Fibroblast of skin of left biceps (primary cell): ENCODE measurements at regions not wholly inside any gene's neighbourhood (a gene's known extent, or its start where the extent isn't known, plus 50 kb on each side); places are given as distances from the start of the nearest gene placed in this dataset.
"Not testable (repeated sequence)": the region's sequence is repeated elsewhere in the genome, so short reads cannot be mapped to it uniquely, and the experiment has no call there.

Source experiments
- DNase-seq, 2 experiments: peaks; one replicate each; pipeline ENCODE4 v3.0.0-alpha.2; 2013; ENCODE audit warnings: low read depth in 2 of 2

- DNase-seq, result not testable (repeated sequence)
Measured at GRCh38 chr4:57338861-57339260, 228.7 kb upstream of the IGFBP7 start.

- no peak for DNase-seq
Measured at GRCh38 chr4:57333684-57334083, 223.5 kb upstream of the IGFBP7 start.

GRCh38 chr4:57331959-57332358 lies 221.8 kb upstream of the IGFBP7 start:
- DNase-seq, result no peak

DNA sequence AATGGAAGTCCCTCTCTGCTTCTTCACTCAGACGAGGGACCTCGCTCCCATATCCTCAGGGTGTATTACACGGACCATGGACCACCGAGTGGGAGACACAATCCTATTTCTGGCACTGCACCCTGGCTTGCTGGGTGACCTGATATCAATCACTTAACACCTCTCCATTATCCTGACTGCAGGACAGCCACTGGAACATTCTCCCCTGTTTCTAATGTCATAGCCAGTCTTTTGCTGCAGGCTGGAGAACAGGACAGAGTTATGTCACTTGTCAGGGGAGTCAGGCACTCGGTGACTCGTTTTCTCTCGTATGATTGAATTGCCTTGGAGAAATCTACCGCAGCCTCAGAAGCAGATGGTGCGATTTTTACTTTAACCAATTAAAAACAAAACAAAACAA lies 219.1 kb upstream of the IGFBP7 start:
- no peak for DNase-seq

GRCh38 chr4:57324673-57325307 lies 214.6 kb upstream of the IGFBP7 start:
- no peak for DNase-seq

DNA sequence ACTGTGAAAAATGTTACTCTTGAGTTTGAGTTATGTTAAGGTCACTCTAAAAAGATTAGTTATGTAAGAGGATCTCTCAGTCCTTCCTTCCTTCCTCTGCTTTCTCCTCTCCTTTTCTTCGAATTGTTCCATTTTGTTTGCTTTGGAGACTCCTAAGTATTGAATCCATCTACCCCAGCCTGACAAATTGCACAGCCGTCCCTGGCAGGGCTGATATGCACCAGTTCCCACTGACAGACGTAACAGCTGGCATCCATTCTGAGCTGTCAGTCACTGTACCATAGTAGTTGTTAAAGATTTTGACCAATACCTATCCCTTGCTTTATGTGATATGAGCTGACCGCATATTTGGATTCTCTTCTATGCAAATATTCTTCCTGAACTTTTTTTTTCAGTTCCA lies 210.7 kb upstream of the IGFBP7 start:
- DNase-seq, result no peak

- no peak for DNase-seq
Measured at GRCh38 chr4:57320217-57320616, 210.0 kb upstream of the IGFBP7 start.

DNA sequence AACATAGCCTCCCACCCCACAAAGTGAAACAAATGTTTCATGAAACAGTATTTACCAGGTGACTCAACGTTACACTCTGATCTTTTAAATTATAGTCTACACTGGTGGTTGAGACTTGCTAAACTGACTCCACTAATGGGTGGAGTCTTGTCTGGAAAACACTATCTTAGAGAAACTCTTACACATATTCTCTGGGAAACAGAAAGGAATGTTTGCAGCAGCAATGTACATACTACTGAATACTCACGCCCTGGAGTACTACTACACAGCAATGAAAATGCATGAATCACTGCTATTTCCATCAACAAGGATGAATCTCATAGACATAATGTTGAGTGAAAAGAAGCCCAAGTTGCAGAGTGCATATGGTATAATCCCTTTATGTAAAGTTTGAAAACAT lies 208.5 kb upstream of the IGFBP7 start:
- no peak for DNase-seq

- DNase-seq, result no peak
Measured at GRCh38 chr4:57314636-57315035, 204.5 kb upstream of the IGFBP7 start.

DNA sequence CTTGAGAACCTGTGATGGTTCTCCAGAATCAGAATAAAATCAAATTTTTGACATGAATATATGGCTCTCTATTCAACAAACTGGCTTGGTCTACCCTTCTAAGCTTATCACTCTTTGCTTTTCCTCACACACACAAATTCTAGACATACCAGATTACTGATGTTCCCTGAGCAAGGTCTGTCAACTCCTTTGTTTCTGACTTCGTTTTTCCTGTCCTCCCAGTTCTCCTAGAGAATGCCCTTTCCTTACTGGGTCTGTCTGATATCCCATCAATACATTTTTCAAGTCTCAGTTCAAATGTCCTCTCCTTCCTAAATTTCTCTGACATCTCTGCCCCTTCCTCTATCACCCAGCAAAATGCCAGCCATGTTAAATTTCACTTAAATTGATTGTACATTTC lies 202.1 kb upstream of the IGFBP7 start:
- DNase-seq, result no peak

DNA sequence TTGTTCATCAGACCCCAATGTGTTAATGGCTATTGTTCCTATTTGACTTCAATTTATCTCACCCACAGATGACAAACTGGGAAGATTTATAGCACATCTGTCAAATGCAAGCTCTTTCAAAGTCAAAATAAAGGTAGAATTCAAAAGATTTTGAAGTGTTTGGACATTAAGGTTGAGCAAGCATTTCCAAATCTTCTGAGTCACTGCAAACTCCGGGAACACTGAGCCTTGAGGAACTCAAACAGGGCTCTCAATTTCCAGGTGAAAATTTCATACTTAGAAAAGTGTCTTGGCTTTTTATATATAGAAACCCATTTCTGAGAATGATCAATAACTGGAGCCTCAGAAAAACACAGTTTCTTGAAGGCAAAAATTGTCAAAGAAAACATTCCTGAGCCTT lies 199.5 kb upstream of the IGFBP7 start:
- DNase-seq, result no peak

GRCh38 chr4:57308301-57308700 lies 198.1 kb upstream of the IGFBP7 start:
- no peak for DNase-seq

DNA sequence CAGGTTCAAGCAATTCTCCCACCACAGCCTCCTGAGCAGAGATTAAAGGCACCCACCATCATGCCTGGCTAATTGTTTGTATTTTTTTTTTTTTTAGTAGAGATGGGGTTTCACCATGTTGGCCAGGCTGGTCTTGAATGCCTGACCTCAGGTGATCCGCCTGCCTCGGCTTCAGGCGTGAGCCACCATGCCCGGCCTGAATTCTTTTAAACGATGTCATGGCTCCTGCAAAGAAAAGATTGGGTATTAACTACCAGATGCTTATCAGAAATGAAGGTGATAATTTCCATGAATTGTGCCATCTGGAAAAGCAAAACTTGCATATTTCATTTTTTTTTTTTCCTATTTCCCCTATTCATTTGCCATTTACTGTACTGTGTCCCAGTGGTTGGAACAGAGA lies 195.7 kb upstream of the IGFBP7 start:
- no peak for DNase-seq

DNA sequence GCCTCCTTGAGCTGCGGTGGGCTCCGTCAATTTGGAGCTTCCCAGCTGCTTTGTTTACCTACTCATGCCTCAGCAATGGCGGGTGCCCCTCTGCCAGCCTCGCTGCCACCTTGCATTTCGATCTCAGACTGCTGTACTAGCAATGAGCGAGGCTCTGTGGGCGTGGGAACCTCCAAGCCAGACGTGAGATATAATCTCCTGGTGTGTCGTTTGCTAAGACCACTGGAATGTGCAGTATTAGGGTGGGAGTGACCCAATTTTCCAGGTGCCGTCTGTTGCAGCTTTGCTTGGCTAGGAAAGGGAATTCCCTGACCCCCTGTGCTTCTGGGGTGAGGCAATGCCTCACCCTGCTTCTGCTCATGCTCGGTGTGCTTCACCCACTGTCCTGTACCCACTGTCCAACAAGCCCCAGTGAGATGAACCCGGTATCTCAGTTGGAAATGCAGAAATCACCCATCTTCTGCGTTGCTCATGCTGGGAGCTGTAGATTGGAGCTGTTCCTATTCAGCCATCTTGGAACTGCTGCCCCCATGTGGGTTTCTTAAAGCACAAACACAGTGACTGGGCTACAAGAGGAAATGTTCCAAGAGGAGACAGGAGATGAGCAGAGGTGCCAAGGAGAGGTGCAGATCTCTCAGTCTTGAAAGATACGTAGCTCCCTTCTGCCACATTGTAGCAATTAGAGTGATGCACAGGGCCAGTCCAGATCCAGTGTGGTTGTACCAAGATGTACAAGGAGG lies 193.0 kb upstream of the IGFBP7 start:
- DNase-seq, result no peak

- not testable (repeated sequence) for DNase-seq
Measured at GRCh38 chr4:57300300-57300699, 190.1 kb upstream of the IGFBP7 start.

GRCh38 chr4:57291911-57292310 lies 181.7 kb upstream of the IGFBP7 start:
- no peak for DNase-seq

DNA sequence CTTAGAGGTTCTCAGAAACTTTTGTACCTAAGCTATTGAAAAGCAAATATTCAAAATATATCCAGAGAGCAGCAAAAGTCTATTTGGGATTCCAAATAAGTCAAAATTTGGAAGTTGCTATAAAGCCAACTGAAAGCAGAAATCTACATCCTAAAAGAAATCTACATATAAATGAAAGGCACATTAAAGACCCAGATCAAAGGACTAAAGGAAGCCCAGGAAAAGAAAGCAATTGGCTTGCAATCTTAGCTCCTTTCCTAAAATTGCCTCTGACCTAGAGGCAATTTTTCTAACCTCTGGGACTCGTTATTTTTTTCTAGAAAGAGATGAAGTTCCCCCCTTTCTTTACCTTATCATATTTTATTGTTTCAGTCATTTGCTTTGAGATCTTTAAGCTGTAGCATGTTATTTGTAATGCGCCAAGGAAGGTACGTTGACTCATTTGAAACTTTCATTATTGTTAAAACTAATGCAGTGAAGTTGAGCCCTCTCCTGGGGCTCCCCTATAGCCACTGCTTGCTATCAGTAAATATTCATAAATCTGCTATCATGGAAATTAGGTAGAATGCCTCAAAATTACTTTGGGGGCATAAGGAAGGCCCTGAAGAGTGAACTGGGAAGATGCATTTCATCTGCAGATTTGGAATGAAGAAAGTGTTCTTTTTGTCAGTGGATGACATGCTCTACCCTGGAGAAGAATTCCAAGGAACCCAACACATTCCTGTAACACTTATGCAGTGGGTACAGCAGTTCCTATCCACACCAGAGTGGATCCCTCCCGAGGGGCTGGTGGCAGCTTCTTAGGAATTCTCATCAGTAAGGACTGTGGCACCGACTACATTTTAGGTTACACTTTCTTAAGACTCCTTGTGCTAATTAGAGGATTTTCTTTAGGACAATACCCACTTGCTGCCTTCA lies 177.8 kb upstream of the IGFBP7 start:
- no peak for DNase-seq

- DNase-seq, result no peak
Measured at GRCh38 chr4:57282933-57283310, 172.7 kb upstream of the IGFBP7 start.

- no peak for DNase-seq
Measured at GRCh38 chr4:57280481-57280880, 170.3 kb upstream of the IGFBP7 start.

DNA sequence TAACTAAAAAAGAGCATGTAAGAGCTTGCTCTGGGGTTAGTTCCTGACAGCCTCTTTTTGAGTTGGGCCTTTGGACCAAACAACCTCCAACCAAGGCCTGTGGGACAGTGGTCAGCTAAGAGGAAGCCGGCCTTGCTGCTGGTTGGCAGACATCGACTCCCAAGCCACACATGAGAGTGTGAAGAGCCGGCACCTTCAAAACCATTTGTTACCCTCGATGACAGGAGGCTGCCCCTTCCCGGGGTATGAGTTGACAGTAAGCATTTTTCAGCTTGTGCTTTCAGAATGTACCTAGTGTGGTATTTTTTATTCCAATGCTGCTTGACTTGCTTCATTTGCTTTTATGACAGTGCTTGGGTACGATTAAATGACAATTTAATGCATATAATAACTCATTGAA lies 168.6 kb upstream of the IGFBP7 start:
- no peak for DNase-seq

DNA sequence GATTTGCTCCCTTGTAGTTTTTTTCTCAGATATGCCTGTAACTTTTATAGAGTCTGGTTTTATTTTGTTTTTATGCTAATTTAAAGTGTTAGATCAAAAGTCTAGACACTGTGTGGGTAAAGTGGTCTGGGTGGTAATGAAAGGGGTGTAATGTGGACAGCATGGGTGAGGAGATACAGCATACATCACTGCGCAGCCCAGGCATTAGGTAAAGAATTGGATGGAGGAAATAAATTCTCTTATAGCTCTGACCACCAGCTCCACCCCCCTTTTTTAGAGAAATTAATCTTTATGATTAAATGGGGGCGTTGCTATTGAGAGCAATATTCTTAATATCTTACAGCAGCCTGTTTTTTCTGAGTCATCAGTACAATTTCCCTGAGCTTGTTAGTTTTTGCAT lies 163.9 kb upstream of the IGFBP7 start:
- no peak for DNase-seq

- DNase-seq, result no peak
Measured at GRCh38 chr4:57270346-57270745, 160.2 kb upstream of the IGFBP7 start.
